ENCODE measurements at regions not wholly inside any gene's neighbourhood (a gene's known extent, or its start where the extent isn't known, plus 50 kb on each side); places are given as distances from the start of the nearest gene placed in this dataset.

GRCh38 chr1:101107496-101108110 lies 82.0 kb upstream of the DPH5 start:
- ATAC-seq (no peak), DNase-seq (no peak)
- intact Hi-C loops (cut with DNase I), result no loop called here

- intact Hi-C loops (cut with DNase I), result no loop called here
- ATAC-seq, result peak; percentile 32 to 83
- DNase-seq, result no peak
Measured at GRCh38 chr1:101105877-101106276, 80.3 kb upstream of the DPH5 start.

- intact Hi-C loops (cut with DNase I), result no loop called here
- no peak for ATAC-seq
- no peak for DNase-seq
Measured at GRCh38 chr1:101102426-101103156, 77.0 kb upstream of the DPH5 start.

- DNase-seq (no peak), ATAC-seq (no peak)
- intact Hi-C loops (cut with DNase I), result no loop called here
Measured at GRCh38 chr1:101101360-101101759, 75.8 kb upstream of the DPH5 start.

- intact Hi-C loops (cut with DNase I), result no loop called here
- ATAC-seq, result no peak
Measured at GRCh38 chr1:101100674-101101073, 75.1 kb upstream of the DPH5 start.

GRCh38 chr1:101098907-101099306 lies 73.3 kb upstream of the DPH5 start:
- ATAC-seq (no peak), DNase-seq (no peak)
- intact Hi-C loops (cut with DNase I), result no loop called here

More at GRCh38 chr1:101100674-101101073, 75.1 kb upstream of the DPH5 start:
- no peak for DNase-seq

- DNase-seq (no peak), ATAC-seq (no peak)
- intact Hi-C loops (cut with DNase I), result no loop called here
Measured at GRCh38 chr1:101098327-101098726, 72.7 kb upstream of the DPH5 start.

GRCh38 chr1:101089613-101090338 lies 64.2 kb upstream of the DPH5 start:
- intact Hi-C loops (cut with DNase I), result no loop called here
- DNase-seq, result no peak
- ATAC-seq, result no peak

GRCh38 chr1:101088431-101088830 lies 62.8 kb upstream of the DPH5 start:
- DNase-seq, result no peak
- ATAC-seq, result no peak
- intact Hi-C loops (cut with DNase I), result no loop called here

GRCh38 chr1:101086783-101087182 lies 61.2 kb upstream of the DPH5 start:
- peak; percentile 46 to 50 for ATAC-seq
- intact Hi-C loops (cut with DNase I), result no loop called here
- no peak for DNase-seq

- no peak for DNase-seq
- no peak for ATAC-seq
- intact Hi-C loops (cut with DNase I), result no loop called here
Measured at GRCh38 chr1:101081496-101082488, 56.2 kb upstream of the DPH5 start.

GRCh38 chr1:101080859-101081258 lies 55.3 kb upstream of the DPH5 start:
- no peak for ATAC-seq
- intact Hi-C loops (cut with DNase I), result no loop called here

GRCh38 chr1:101079341-101079740 lies 53.8 kb upstream of the DPH5 start:
- no peak for ATAC-seq
- DNase-seq, result no peak
- intact Hi-C loops (cut with DNase I), result no loop called here

More at GRCh38 chr1:101080859-101081258, 55.3 kb upstream of the DPH5 start:
- no peak for DNase-seq

- DNase-seq (no peak), ATAC-seq (no peak)
- intact Hi-C loops (cut with DNase I), result no loop called here
Measured at GRCh38 chr1:101077849-101078248, 52.3 kb upstream of the DPH5 start.

GRCh38 chr1:101075926-101076325 lies 50.3 kb upstream of the DPH5 start:
- intact Hi-C loops (cut with DNase I), result no loop called here
- ATAC-seq (no peak), DNase-seq (no peak)

All from left cardiac atrium (tissue), 4 donors.